ENCODE measurements at regions not wholly inside any gene's neighbourhood (a gene's known extent, or its start where the extent isn't known, plus 50 kb on each side); places are given as distances from the start of the nearest gene placed in this dataset.

DNA sequence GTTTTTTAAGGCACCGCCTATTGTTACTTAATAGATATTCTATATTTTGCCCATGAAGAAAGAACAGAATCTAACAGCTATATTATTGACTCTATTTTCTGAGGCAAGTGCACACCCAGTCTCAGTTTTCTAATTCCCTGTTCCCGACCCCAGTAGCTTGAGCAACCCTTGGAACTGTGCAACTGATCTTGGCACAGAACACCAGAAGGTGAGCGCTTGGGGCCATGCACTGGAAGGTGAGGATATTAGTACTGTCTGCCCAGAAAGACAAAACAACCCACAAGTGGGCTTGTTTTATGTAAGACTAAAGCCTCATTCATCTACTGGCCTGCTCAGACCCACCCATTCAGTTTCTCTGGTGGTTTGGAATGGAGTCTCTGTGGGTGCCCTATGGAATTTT, 188.8 kb upstream of the LINC00305 start:
- no peaks in the 10 kb centered on the region for H3K36me3 Mint-ChIP-seq (ENCODE audit: low read depth)
- H3K4me1 Mint-ChIP-seq: no peaks in the 10 kb centered on the region
- H3K27me3 Mint-ChIP-seq (ENCODE audit: insufficient read depth): no peaks in the 10 kb centered on the region
- 97 to 100% methylated on average over 2 to 3 of the region's 3 CpGs for WGBS, 2 experiments (ENCODE audit: insufficient coverage in 1 of 2, insufficient read length in 1 of 2)
- Histone ChIP-seq H3K36me3 (ENCODE audit: control insufficient read depth, insufficient read depth, low read length) (no peaks in the 10 kb centered on the region), H3K4me3 (ENCODE audit: low read length) (no peak overlapping the region), H3K9ac (ENCODE audit: extremely low read depth, low read length, poor library complexity, severe bottlenecking) (no peak overlapping the region), H3K27ac (ENCODE audit: low read depth, low read length) (no peak overlapping the region), H3K9me3 (ENCODE audit: control insufficient read depth, low read length) (no peaks in the 10 kb centered on the region), H3K4me1 (ENCODE audit: control insufficient read depth, insufficient read depth, low read length) (no peaks in the 10 kb centered on the region), H3K27me3 (ENCODE audit: control insufficient read depth, insufficient read depth, low read length, poor library complexity, severe bottlenecking) (no peaks in the 10 kb centered on the region)
- H3K4me3 Mint-ChIP-seq: no peak overlapping the region
- TF ChIP-seq, protein P1, sequence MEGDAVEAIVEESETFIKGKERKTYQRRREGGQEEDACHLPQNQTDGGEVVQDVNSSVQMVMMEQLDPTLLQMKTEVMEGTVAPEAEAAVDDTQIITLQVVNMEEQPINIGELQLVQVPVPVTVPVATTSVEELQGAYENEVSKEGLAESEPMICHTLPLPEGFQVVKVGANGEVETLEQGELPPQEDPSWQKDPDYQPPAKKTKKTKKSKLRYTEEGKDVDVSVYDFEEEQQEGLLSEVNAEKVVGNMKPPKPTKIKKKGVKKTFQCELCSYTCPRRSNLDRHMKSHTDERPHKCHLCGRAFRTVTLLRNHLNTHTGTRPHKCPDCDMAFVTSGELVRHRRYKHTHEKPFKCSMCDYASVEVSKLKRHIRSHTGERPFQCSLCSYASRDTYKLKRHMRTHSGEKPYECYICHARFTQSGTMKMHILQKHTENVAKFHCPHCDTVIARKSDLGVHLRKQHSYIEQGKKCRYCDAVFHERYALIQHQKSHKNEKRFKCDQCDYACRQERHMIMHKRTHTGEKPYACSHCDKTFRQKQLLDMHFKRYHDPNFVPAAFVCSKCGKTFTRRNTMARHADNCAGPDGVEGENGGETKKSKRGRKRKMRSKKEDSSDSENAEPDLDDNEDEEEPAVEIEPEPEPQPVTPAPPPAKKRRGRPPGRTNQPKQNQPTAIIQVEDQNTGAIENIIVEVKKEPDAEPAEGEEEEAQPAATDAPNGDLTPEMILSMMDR (conservative IDR thresholded peaks at IDR 0.05): no peak
- H3K9me3 Mint-ChIP-seq: no peaks in the 10 kb centered on the region
- DNase-seq: no peak
- no peak overlapping the region for H3K27ac Mint-ChIP-seq

DNA sequence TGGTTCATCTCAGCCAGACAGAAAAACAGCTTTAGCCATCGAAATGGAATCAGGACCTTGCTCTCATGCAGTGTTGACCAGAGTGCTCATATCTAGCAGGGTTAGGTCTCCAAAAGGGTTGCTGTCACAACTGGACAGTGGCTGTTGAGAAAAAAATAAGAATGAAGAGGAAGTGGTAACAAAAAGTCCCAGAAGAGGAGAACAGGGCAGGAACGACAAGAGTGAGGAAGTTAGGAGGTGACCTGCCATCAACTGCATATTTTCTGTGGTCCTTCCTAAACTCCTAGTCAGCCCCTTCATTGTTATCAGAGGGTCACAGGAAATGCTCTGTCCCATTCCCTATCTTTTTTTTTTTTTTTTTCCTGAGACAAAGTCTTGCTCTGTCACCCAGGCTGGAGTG, 188.1 kb upstream of the LINC00305 start:
- TF ChIP-seq, protein P1 (conservative IDR thresholded peaks at IDR 0.05): no peak
- WGBS, 2 experiments (ENCODE audit: insufficient coverage in 1 of 2, insufficient read length in 1 of 2): 69 to 94% methylated on average over 2 of the region's 2 CpGs

DNA sequence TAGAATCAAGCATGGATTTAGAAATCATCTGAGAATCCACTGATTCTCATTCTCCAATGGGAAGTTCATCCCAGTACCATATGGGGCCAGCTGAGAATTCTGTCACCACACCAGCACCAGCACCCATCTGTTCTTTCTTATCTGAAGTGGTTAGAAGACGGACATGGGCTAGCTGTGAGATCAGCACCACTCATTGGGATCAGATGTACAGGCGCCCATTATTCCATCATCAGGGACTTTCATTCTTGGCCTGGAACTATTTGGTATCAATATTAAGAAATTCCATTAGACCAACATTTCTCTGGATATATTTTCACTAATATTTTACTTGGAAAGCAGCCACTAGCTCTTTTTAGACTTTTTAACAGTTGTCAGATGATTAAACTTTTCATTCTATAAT, 185.9 kb upstream of the LINC00305 start:
- WGBS, 2 experiments (ENCODE audit: insufficient coverage in 1 of 2, insufficient read length in 1 of 2): 87 to 100% methylated on average over 2 of the region's 2 CpGs
- no peaks in the 10 kb centered on the region for H3K9me3 ChIP-seq (ENCODE audit: control insufficient read depth, low read length)
- H3K4me3 Mint-ChIP-seq: no peak overlapping the region
- H3K27ac ChIP-seq (ENCODE audit: low read depth, low read length): no peak overlapping the region
- no peak overlapping the region for H3K9ac ChIP-seq (ENCODE audit: extremely low read depth, low read length, poor library complexity, severe bottlenecking)
- H3K36me3 Mint-ChIP-seq (ENCODE audit: low read depth): no peaks in the 10 kb centered on the region
- TF ChIP-seq, protein P1 (conservative IDR thresholded peaks at IDR 0.05): no peak
- no peak for DNase-seq
- no peak overlapping the region for H3K4me3 ChIP-seq (ENCODE audit: low read length)
- no peaks in the 10 kb centered on the region for H3K27me3 Mint-ChIP-seq (ENCODE audit: insufficient read depth)
- no peaks in the 10 kb centered on the region for H3K27me3 ChIP-seq (ENCODE audit: control insufficient read depth, insufficient read depth, low read length, poor library complexity, severe bottlenecking)
- no peaks in the 10 kb centered on the region for H3K4me1 Mint-ChIP-seq
- H3K9me3 Mint-ChIP-seq: no peaks in the 10 kb centered on the region
- H3K27ac Mint-ChIP-seq: no peak overlapping the region
- no peaks in the 10 kb centered on the region for H3K36me3 ChIP-seq (ENCODE audit: control insufficient read depth, insufficient read depth, low read length)
- H3K4me1 ChIP-seq (ENCODE audit: control insufficient read depth, insufficient read depth, low read length): no peaks in the 10 kb centered on the region

More for the DNA sequence above, 188.1 kb upstream of the LINC00305 start:
- Histone ChIP-seq H3K9ac (ENCODE audit: extremely low read depth, low read length, poor library complexity, severe bottlenecking) (no peak overlapping the region), H3K4me3 (ENCODE audit: low read length) (no peak overlapping the region), H3K9me3 (ENCODE audit: control insufficient read depth, low read length) (no peaks in the 10 kb centered on the region), H3K27me3 (ENCODE audit: control insufficient read depth, insufficient read depth, low read length, poor library complexity, severe bottlenecking) (no peaks in the 10 kb centered on the region), H3K36me3 (ENCODE audit: control insufficient read depth, insufficient read depth, low read length) (no peaks in the 10 kb centered on the region), H3K27ac (ENCODE audit: low read depth, low read length) (no peak overlapping the region), H3K4me1 (ENCODE audit: control insufficient read depth, insufficient read depth, low read length) (no peaks in the 10 kb centered on the region)
- Mint-ChIP-seq H3K4me3 (no peak overlapping the region), H3K36me3 (ENCODE audit: low read depth) (no peaks in the 10 kb centered on the region), H3K27ac (no peak overlapping the region), H3K4me1 (no peaks in the 10 kb centered on the region), H3K9me3 (no peaks in the 10 kb centered on the region), H3K27me3 (ENCODE audit: insufficient read depth) (no peaks in the 10 kb centered on the region)
- no peak for DNase-seq

Data from endodermal cell (in vitro differentiated cells).